Neuron (in vitro differentiated cells): ENCODE measurements at regions not wholly inside any gene's neighbourhood (a gene's known extent, or its start where the extent isn't known, plus 50 kb on each side); places are given as distances from the start of the nearest gene placed in this dataset.

Source experiments
- H2AFZ ChIP-seq: one replicate; pipeline ENCODE4 v1.6.1; 2013; ENCODE audit warnings: low read depth, mild to moderate bottlenecking, inconsistent platforms, low read length, moderate library complexity
- H3K27me3 ChIP-seq: one replicate; pipeline ENCODE4 v1.6.1; 2013; ENCODE audit warnings: low read length; ENCODE audit not compliant: insufficient read depth
- H3K36me3 ChIP-seq: one replicate; pipeline ENCODE4 v1.6.1; 2013; ENCODE audit warnings: low read length; ENCODE audit not compliant: insufficient read depth
- H3K4me1 ChIP-seq: one replicate; pipeline ENCODE4 v1.6.1; 2013; ENCODE audit warnings: low read length; ENCODE audit not compliant: insufficient read depth
- H3K4me3 ChIP-seq: 2 replicates; pipeline ENCODE4 v1.5.1; 2013; ENCODE audit warnings: mild to moderate bottlenecking, low read length, moderate library complexity
- H3K9me3 ChIP-seq: one replicate; pipeline ENCODE4 v1.6.1; 2013; ENCODE audit warnings: low read length

DNA sequence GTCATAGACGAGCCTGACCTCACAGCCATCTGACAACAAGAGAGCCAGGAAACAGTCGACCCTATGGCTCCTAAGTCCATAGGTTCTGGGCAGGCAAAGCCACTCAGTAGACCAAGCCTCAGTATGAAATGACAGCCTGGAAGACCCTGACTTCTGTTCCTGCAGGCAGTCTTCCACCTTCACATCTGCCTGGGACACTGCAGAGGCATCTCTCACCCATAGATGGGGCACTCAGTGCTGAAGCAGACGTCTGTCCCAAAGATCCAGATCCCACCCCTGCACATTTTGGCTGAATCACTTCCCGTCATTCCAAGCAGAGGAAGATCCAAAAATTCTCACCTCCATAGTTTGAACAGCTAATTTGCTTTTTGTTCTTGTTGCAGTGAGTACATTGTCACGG lies 139.3 kb upstream of the ZNF507 start:
- Histone ChIP-seq H3K4me3 (no peak overlapping the region), H3K36me3 (no peaks in the 10 kb centered on the region), H3K27me3 (no peaks in the 10 kb centered on the region), H3K4me1 (no peaks in the 10 kb centered on the region), H2AFZ (no peak overlapping the region), H3K9me3 (no peaks in the 10 kb centered on the region)

DNA sequence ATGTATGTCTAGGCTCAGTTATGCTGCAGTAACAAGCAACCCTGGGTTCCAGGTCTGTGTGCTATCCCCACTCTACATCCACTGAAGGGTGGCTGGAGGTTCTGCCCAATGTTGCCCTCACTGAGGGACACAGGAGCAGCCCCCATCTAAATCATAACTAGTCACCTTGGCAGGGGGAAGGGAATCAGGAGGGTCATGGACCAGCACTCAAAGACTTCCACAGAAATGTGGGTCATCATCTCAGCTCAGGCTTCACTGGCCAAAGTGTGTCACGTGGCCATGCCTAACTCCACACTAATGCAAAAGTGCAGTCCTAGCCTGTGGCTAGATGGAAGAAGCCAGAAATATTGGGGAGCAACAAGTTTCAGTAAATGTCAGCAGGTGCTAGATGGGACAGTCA lies 137.3 kb upstream of the ZNF507 start:
- Histone ChIP-seq H3K9me3 (no peaks in the 10 kb centered on the region), H3K27me3 (no peaks in the 10 kb centered on the region), H3K4me3 (no peak overlapping the region), H3K36me3 (no peaks in the 10 kb centered on the region), H3K4me1 (no peaks in the 10 kb centered on the region), H2AFZ (no peak overlapping the region)

- peaks cover 18% of the 10 kb centered on the region for H3K27me3 ChIP-seq
- no peaks in the 10 kb centered on the region for H3K36me3 ChIP-seq
- H3K9me3 ChIP-seq, result no peaks in the 10 kb centered on the region
- H3K4me3 ChIP-seq, result no peak overlapping the region
- no peaks in the 10 kb centered on the region for H3K4me1 ChIP-seq
- no peak overlapping the region for H2AFZ ChIP-seq
Observed at GRCh38 chr19:32219392-32219791, 126.0 kb upstream of the ZNF507 start.

DNA sequence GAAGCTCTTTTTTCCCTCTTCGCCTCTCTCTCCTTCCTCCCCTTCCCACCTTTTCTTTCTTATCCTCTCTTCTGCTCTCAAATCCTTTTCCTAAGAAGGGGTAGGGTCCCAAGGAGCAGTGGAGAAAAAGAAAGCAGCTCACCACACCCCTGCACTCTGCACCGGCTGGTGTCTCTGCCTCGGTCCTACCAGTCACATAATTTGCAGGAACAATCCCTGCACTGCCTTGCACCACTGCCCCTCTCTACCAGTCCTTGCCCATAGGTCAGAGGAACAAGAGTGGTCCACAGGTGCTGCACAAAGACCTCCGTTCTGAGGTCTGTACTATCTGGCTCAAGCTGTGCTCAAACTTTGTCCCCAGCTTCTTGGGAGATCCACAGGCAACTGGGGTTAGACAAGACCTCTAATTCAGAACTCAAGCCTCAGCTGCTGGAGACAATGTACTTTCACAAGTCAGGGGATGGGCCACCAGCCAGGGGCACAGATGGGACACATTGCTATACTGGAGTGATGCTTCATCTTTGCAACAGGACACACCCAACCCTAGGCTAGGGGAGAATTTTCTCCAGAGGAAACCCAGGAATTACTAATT lies 125.4 kb upstream of the ZNF507 start:
- Histone ChIP-seq H3K4me3 (no peak overlapping the region), H3K4me1 (no peaks in the 10 kb centered on the region), H3K36me3 (no peaks in the 10 kb centered on the region), H2AFZ (no peak overlapping the region), H3K27me3 (peaks cover 20% of the 10 kb centered on the region), H3K9me3 (no peaks in the 10 kb centered on the region)

DNA sequence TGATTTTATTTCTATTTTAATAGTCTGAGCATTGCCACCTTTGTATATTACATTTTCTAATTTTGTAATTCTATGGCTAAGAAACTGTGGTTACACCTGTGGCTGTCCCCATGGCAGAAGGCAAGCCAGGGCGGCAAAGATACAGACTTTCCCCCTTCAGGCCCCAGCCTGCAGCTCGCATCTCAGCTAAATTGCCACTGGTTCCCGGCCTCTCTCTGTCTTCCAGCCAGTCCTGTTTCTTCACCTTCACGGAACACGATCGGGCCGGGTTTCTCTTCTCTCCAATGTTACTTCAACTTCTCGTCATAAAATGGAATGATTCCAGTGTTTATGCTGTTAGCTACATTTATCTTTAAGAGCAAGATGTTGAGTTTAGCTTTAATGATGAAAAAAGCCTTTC lies 124.5 kb upstream of the ZNF507 start:
- no peaks in the 10 kb centered on the region for H3K9me3 ChIP-seq
- H3K4me1 ChIP-seq, result no peaks in the 10 kb centered on the region
- H3K4me3 ChIP-seq, result no peak overlapping the region
- no peaks in the 10 kb centered on the region for H3K36me3 ChIP-seq
- no peak overlapping the region for H2AFZ ChIP-seq
- peaks cover 24% of the 10 kb centered on the region for H3K27me3 ChIP-seq

GRCh38 chr19:32222556-32222955 lies 122.9 kb upstream of the ZNF507 start:
- Histone ChIP-seq H3K36me3 (no peaks in the 10 kb centered on the region), H3K4me1 (no peaks in the 10 kb centered on the region), H3K4me3 (no peak overlapping the region), H3K9me3 (no peaks in the 10 kb centered on the region), H2AFZ (no peak overlapping the region), H3K27me3 (peaks cover 24% of the 10 kb centered on the region)

- Histone ChIP-seq H3K27me3 (peaks cover 24% of the 10 kb centered on the region), H3K4me1 (no peaks in the 10 kb centered on the region)
Observed at GRCh38 chr19:32223106-32223505, 122.3 kb upstream of the ZNF507 start.

DNA sequence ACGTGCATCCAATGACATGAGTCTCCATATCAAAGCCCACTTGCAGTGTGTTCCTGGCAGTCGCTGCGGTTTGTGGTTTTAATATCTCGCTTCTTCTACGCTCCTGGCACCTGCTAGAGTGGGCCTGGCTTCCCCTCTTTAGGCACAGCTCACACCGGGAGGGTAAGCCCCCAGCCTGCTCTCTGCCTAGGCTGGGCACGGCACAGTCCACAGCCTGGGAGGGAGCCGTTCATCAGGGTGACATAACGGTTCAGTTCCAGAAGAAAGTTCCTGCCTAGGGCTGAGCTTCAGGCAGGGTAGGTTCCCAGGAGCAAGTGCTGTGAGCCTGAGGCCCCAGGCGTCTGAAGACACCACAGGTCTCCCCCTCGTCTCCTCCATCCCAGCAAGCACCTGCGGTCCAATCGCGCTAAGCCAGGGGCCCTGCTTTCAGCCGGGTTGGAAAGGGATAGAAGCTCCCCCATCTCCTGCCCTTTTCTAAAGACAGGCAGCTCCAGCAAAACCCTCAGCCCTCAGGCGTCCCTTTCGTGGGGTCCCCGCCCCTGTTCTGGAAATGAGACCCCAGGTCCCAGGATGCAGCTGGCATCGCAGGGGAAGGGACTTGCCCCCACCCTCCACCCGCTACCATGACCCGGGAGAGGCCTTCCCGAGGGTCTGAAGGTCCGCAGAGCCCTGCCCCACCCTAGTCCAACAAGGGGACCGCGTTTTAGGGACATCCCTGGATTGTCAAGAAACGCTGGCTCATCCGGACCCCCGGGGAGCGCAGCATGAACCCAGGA lies 121.6 kb upstream of the ZNF507 start:
- Histone ChIP-seq H3K4me1 (no peaks in the 10 kb centered on the region), H3K36me3 (no peaks in the 10 kb centered on the region), H3K9me3 (no peaks in the 10 kb centered on the region), H3K4me3 (peak overlapping the region; percentile 36), H3K27me3 (peaks cover 24% of the 10 kb centered on the region), H2AFZ (no peak overlapping the region)

More at GRCh38 chr19:32223106-32223505, 122.3 kb upstream of the ZNF507 start:
- H3K9me3 ChIP-seq, result no peaks in the 10 kb centered on the region
- H3K4me3 ChIP-seq, result no peak overlapping the region
- no peak overlapping the region for H2AFZ ChIP-seq
- H3K36me3 ChIP-seq, result no peaks in the 10 kb centered on the region

DNA sequence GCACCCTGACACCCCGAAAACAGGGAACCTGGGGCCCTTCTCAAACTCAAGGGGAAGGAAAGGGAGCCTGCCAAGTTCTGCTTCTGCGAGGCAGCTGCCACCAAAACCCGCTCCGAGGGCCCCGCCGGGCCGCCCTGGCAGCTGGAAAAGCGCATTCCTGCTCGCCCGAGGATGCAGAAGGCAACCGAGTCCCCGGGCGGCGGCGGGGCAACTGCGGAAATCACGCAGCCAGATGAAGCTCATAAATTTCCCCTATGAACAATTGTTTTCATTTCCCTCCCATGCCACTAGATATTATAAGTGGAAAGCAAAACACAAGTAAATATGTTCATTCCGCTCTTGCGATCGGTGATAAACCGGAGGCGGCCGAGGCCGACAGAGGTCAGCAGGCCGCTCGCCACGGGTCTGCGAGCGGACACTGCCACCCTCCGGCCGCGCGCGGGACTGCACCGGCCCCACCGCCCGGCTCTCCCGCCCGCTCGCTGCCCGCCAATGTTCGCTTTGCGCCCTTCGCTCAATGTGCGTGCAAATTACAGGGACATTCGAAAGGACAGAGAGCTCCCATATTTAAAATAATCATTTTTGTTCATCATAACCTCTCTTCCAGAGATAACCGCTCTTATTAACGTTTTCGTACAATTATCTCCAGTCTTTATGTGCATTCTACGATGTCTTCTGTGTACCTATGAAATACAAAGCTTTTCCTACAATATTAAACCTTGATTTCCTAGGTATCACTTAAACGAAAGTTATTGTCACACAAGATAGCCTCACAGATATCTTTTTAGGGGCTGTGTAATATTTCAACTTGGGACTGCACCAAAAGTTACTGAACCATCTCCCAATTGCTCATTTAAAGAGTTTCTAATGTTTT lies 120.8 kb upstream of the ZNF507 start:
- Histone ChIP-seq H3K9me3 (no peaks in the 10 kb centered on the region), H3K4me3 (peak overlapping the region; percentile 36), H3K27me3 (peaks cover 24% of the 10 kb centered on the region), H3K36me3 (no peaks in the 10 kb centered on the region), H2AFZ (no peak overlapping the region), H3K4me1 (no peaks in the 10 kb centered on the region)

GRCh38 chr19:32227561-32228165 lies 117.7 kb upstream of the ZNF507 start:
- no peak overlapping the region for H3K4me3 ChIP-seq
- H3K4me1 ChIP-seq, result no peaks in the 10 kb centered on the region
- H3K27me3 ChIP-seq, result peaks cover 22% of the 10 kb centered on the region
- no peaks in the 10 kb centered on the region for H3K36me3 ChIP-seq
- no peak overlapping the region for H2AFZ ChIP-seq
- H3K9me3 ChIP-seq, result no peaks in the 10 kb centered on the region

DNA sequence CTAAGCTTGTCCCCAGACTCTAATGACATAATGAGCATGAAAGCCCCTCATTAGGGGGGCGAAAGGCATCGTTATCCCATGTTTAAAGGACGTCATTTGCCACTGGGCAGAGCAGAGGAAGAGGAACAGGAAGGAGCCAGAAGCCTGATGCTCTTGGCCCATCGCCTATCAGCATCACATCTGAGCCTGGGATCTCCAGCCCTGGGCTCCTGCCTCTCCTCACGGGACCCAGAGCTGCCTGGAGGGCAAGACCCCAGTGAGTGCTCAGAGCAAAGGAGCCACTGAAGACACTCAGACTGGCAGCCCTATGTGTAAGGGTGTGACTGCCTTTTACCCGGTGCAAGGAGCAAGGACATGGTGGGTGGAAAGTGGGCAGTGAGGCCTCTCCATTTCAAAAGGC lies 115.0 kb upstream of the ZNF507 start:
- H3K4me3 ChIP-seq, result no peak overlapping the region
- no peaks in the 10 kb centered on the region for H3K36me3 ChIP-seq
- H3K4me1 ChIP-seq, result no peaks in the 10 kb centered on the region
- no peaks in the 10 kb centered on the region for H3K9me3 ChIP-seq
- H3K27me3 ChIP-seq, result no peaks in the 10 kb centered on the region
- no peak overlapping the region for H2AFZ ChIP-seq

- Histone ChIP-seq H3K9me3 (no peaks in the 10 kb centered on the region), H3K4me1 (no peaks in the 10 kb centered on the region), H3K36me3 (no peaks in the 10 kb centered on the region), H3K27me3 (no peaks in the 10 kb centered on the region), H3K4me3 (no peak overlapping the region), H2AFZ (no peak overlapping the region)
Observed at GRCh38 chr19:32231020-32231419, 114.4 kb upstream of the ZNF507 start.

GRCh38 chr19:32231691-32232090 lies 113.7 kb upstream of the ZNF507 start:
- no peak overlapping the region for H3K4me3 ChIP-seq
- no peaks in the 10 kb centered on the region for H3K4me1 ChIP-seq
- H3K9me3 ChIP-seq, result no peaks in the 10 kb centered on the region
- H3K27me3 ChIP-seq, result no peaks in the 10 kb centered on the region
- H3K36me3 ChIP-seq, result no peaks in the 10 kb centered on the region
- no peak overlapping the region for H2AFZ ChIP-seq
